Mesenchymal stem cell (in vitro differentiated cells and primary cell): ENCODE measurements at regions not wholly inside any gene's neighbourhood (a gene's known extent, or its start where the extent isn't known, plus 50 kb on each side); places are given as distances from the start of the nearest gene placed in this dataset.

Experiments used
- DNase-seq: peaks from one replicate; pipeline ENCODE4 v3.0.0-alpha.2; 2013
- H2AFZ ChIP-seq: one replicate; pipeline ENCODE4 v1.6.1; 2013; ENCODE audit warnings: low read depth, mild to moderate bottlenecking, control low read depth, inconsistent platforms, low read length, moderate library complexity
- H2AK5ac ChIP-seq: 2 replicates; pipeline ENCODE4 v1.6.1; 2013; ENCODE audit warnings: low read length, moderate library complexity, mild to moderate bottlenecking, inconsistent platforms; ENCODE audit not compliant: severe bottlenecking
- H2BK120ac ChIP-seq: one replicate; pipeline ENCODE4 v1.6.1; 2013; ENCODE audit warnings: low read depth, mild to moderate bottlenecking, inconsistent platforms, low read length, moderate library complexity
- H2BK12ac ChIP-seq, 2 experiments: one replicate each; pipeline ENCODE4 v1.6.1; 2013; ENCODE audit warnings: inconsistent platforms in 2 of 2, low read length in 2 of 2, mild to moderate bottlenecking in 2 of 2, moderate library complexity in 2 of 2, control low read depth in 1 of 2
- H2BK15ac ChIP-seq: one replicate; pipeline ENCODE4 v1.6.1; 2013; ENCODE audit warnings: mild to moderate bottlenecking, low read depth, inconsistent platforms; ENCODE audit not compliant: poor library complexity, severe bottlenecking
- H2BK5ac ChIP-seq: 2 replicates; pipeline ENCODE4 v1.6.1; 2013; ENCODE audit warnings: low read depth, mild to moderate bottlenecking, low read length, control low read depth, inconsistent platforms; ENCODE audit not compliant: poor library complexity, severe bottlenecking
- H3K14ac ChIP-seq, 2 experiments: one replicate each; pipeline ENCODE4 v1.6.1; 2013; ENCODE audit warnings: inconsistent platforms in 2 of 2, low read length in 2 of 2, control low read depth in 1 of 2, mild to moderate bottlenecking in 1 of 2, moderate library complexity in 1 of 2
- H3K18ac ChIP-seq, 2 experiments: one replicate each; pipeline ENCODE4 v1.6.1; 2013; ENCODE audit warnings: inconsistent platforms in 2 of 2, low read length in 2 of 2, control low read depth in 1 of 2, low read depth in 1 of 2, mild to moderate bottlenecking in 1 of 2
- H3K23ac ChIP-seq, 2 experiments: one replicate each; pipeline ENCODE4 v1.6.1; 2013; ENCODE audit warnings: inconsistent platforms in 2 of 2, low read length in 2 of 2, mild to moderate bottlenecking in 2 of 2, moderate library complexity in 2 of 2, control low read depth in 1 of 2
- H3K27ac ChIP-seq: 2 replicates; pipeline ENCODE4 v1.5.1; 2013; ENCODE audit warnings: mild to moderate bottlenecking, moderate library complexity, low read length, control low read depth, inconsistent platforms; ENCODE audit not compliant: poor library complexity, severe bottlenecking
- H3K27me3 ChIP-seq, 2 experiments: 2 replicates each; pipeline versions ENCODE4 v1.6.1 to v1.7.0; 2013; ENCODE audit warnings: low read length in 2 of 2, mild to moderate bottlenecking in 2 of 2, moderate library complexity in 2 of 2, control low read depth in 1 of 2, inconsistent platforms in 1 of 2; ENCODE audit not compliant: control insufficient read depth in 1 of 2, insufficient read depth in 1 of 2
- H3K36me3 ChIP-seq, 2 experiments: 2 replicates each; pipeline versions ENCODE4 v1.6.1 to v1.7.0; 2013; ENCODE audit warnings: low read length in 2 of 2, control low read depth in 1 of 2, inconsistent platforms in 1 of 2, low read depth in 1 of 2, mild to moderate bottlenecking in 1 of 2; ENCODE audit not compliant: insufficient read depth in 2 of 2, control insufficient read depth in 1 of 2
- H3K4ac ChIP-seq, 2 experiments: one replicate each; pipeline ENCODE4 v1.6.1; 2013; ENCODE audit warnings: inconsistent platforms in 2 of 2, low read length in 2 of 2, mild to moderate bottlenecking in 2 of 2, moderate library complexity in 2 of 2, control low read depth in 1 of 2, low read depth in 1 of 2
- H3K4me1 ChIP-seq: 2 replicates; pipeline ENCODE4 v1.6.1; 2013; ENCODE audit warnings: low read depth, low read length, control low read depth; ENCODE audit not compliant: control insufficient read depth, insufficient read depth
- H3K4me2 ChIP-seq: 2 replicates; pipeline ENCODE4 v1.6.1; 2013; ENCODE audit warnings: low read length, mild to moderate bottlenecking, inconsistent platforms; ENCODE audit not compliant: poor library complexity, severe bottlenecking
- H3K4me3 ChIP-seq, 2 experiments: 2 replicates each; pipeline versions ENCODE4 v1.5.1 to v1.7.0; 2013; ENCODE audit warnings: low read length in 2 of 2, mild to moderate bottlenecking in 2 of 2, control low read depth in 1 of 2, low read depth in 1 of 2; ENCODE audit not compliant: insufficient read depth in 1 of 2
- H3K79me1 ChIP-seq: replicated peaks from 2 replicates; pipeline ENCODE4 v1.6.1; 2013; ENCODE audit warnings: mild to moderate bottlenecking, control low read depth, low read length, inconsistent platforms; ENCODE audit not compliant: poor library complexity, severe bottlenecking
- H3K9ac ChIP-seq: 2 replicates; pipeline ENCODE4 v1.7.0; 2013; ENCODE audit warnings: mild to moderate bottlenecking, low read length, moderate library complexity
- H3K9me3 ChIP-seq: 2 replicates; pipeline ENCODE4 v1.7.0; 2013; ENCODE audit warnings: mild to moderate bottlenecking, low read length; ENCODE audit not compliant: control insufficient read depth
- H4K8ac ChIP-seq: one replicate; pipeline ENCODE4 v1.6.1; 2013; ENCODE audit warnings: inconsistent platforms, mild to moderate bottlenecking, low read length, moderate library complexity
- H4K91ac ChIP-seq: one replicate; pipeline ENCODE4 v1.6.1; 2013; ENCODE audit warnings: mild to moderate bottlenecking, low read length, inconsistent platforms
- WGBS: methylation state at CpG from one replicate; pipeline ENCODE4 v1.1.7; 2013; ENCODE audit warnings: mixed read lengths; 5-methylcytosine and 5-hydroxymethylcytosine counted together

DNA sequence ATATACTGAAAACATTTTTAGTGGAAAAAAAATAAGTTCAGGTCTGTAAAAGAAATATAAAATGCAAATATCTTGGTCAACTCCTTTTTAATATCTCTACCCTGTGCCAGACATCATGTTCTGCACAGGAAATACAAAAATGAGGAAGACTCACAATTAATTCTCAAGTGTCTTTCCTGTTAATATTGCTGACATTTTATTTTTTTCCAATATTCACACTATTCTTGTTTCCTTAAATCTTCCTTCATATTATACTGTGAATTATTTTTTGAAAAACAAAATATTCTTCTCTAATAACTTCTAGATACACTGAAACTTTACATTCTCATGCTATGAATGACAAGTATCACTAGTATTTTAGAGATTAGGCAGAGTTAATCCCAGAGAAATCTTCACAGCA lies 334.7 kb upstream of the FTMT start:
- Histone ChIP-seq H2AFZ (no peak overlapping the region), H3K18ac (no peak overlapping the region), H2BK120ac (no peak overlapping the region), H3K4me2 (no peak overlapping the region), H3K14ac (no peak overlapping the region), H3K27ac (no peak overlapping the region), H3K9ac (no peak overlapping the region), H2BK5ac (no peak overlapping the region), H4K91ac (no peak overlapping the region), H3K36me3 (no peaks in the 10 kb centered on the region), H2AK5ac (no peak overlapping the region), H3K4me3 (no peak overlapping the region), H3K4ac (no peak overlapping the region), H4K8ac (no peak overlapping the region), H3K79me1 (no peaks in the 10 kb centered on the region), H3K9me3 (no peaks in the 10 kb centered on the region), H3K23ac (no peak overlapping the region), H3K27me3 (no peaks in the 10 kb centered on the region), H2BK15ac (no peak overlapping the region), H3K4me1 (no peaks in the 10 kb centered on the region), H2BK12ac (no peak overlapping the region)
- DNase-seq, result no peak

GRCh38 chr5:121525706-121526105 lies 326.0 kb upstream of the FTMT start:
- no peak overlapping the region for H2AFZ ChIP-seq
- no peak overlapping the region for H2BK12ac ChIP-seq
- H2BK15ac ChIP-seq, result no peak overlapping the region
- no peak overlapping the region for H3K4me2 ChIP-seq
- no peak overlapping the region for H2BK120ac ChIP-seq
- WGBS, result 83% methylated on average over 1 of the region's 3 CpGs
- no peak overlapping the region for H3K18ac ChIP-seq
- no peak overlapping the region for H3K27ac ChIP-seq
- H3K27me3 ChIP-seq, result no peaks in the 10 kb centered on the region
- peak overlapping the region; percentile 44 for H2BK5ac ChIP-seq
- H3K4me3 ChIP-seq, result no peak overlapping the region
- H3K4ac ChIP-seq, result no peak overlapping the region
- DNase-seq, result no peak
- no peaks in the 10 kb centered on the region for H3K4me1 ChIP-seq
- H3K9ac ChIP-seq, result no peak overlapping the region
- H2AK5ac ChIP-seq, result no peak overlapping the region
- no peaks in the 10 kb centered on the region for H3K79me1 ChIP-seq
- H3K23ac ChIP-seq, result no peak overlapping the region
- no peak overlapping the region for H3K14ac ChIP-seq
- H3K36me3 ChIP-seq, result no peaks in the 10 kb centered on the region
- no peak overlapping the region for H4K8ac ChIP-seq
- no peak overlapping the region for H4K91ac ChIP-seq
- peaks cover 7% of the 10 kb centered on the region for H3K9me3 ChIP-seq

- DNase-seq, result no peak
- peaks cover 7% of the 10 kb centered on the region for H3K9me3 ChIP-seq
- H3K4me3 ChIP-seq, result no peak overlapping the region
- H3K4ac ChIP-seq, result no peak overlapping the region
- no peak overlapping the region for H2BK12ac ChIP-seq
- H2AK5ac ChIP-seq, result no peak overlapping the region
- H2BK5ac ChIP-seq, result no peak overlapping the region
- no peak overlapping the region for H3K18ac ChIP-seq
- no peaks in the 10 kb centered on the region for H3K79me1 ChIP-seq
- no peak overlapping the region for H4K8ac ChIP-seq
- no peak overlapping the region for H3K27ac ChIP-seq
- WGBS, result no CpG with 5 or more reads among the region's 1 CpG
- H3K23ac ChIP-seq, result no peak overlapping the region
- H3K4me1 ChIP-seq, result no peaks in the 10 kb centered on the region
- H2BK15ac ChIP-seq, result no peak overlapping the region
- no peak overlapping the region for H4K91ac ChIP-seq
- no peaks in the 10 kb centered on the region for H3K27me3 ChIP-seq
- no peak overlapping the region for H3K4me2 ChIP-seq
- H2AFZ ChIP-seq, result no peak overlapping the region
- no peak overlapping the region for H2BK120ac ChIP-seq
- no peak overlapping the region for H3K9ac ChIP-seq
- H3K36me3 ChIP-seq, result no peaks in the 10 kb centered on the region
- no peak overlapping the region for H3K14ac ChIP-seq
Observed at GRCh38 chr5:121526908-121527307, 324.8 kb upstream of the FTMT start.

GRCh38 chr5:121533814-121534213 lies 317.9 kb upstream of the FTMT start:
- Histone ChIP-seq H3K4ac (no peak overlapping the region), H3K18ac (no peak overlapping the region), H3K79me1 (no peaks in the 10 kb centered on the region), H3K4me3 (no peak overlapping the region), H3K9ac (no peak overlapping the region), H2BK15ac (no peak overlapping the region), H3K4me1 (no peaks in the 10 kb centered on the region), H2BK5ac (no peak overlapping the region), H3K27me3 (no peaks in the 10 kb centered on the region), H3K36me3 (no peaks in the 10 kb centered on the region), H2BK120ac (no peak overlapping the region), H3K4me2 (no peak overlapping the region), H2AFZ (no peak overlapping the region), H3K27ac (no peak overlapping the region), H3K14ac (no peak overlapping the region), H2AK5ac (no peak overlapping the region), H4K91ac (no peak overlapping the region), H3K23ac (no peak overlapping the region), H2BK12ac (no peak overlapping the region), H3K9me3 (no peaks in the 10 kb centered on the region), H4K8ac (no peak overlapping the region)
- DNase-seq, result no peak
- WGBS, result 100% methylated on average over 2 of the region's 3 CpGs
